Right renal cortex interstitium (tissue), 3 donors: ENCODE measurements at regions not wholly inside any gene's neighbourhood (a gene's known extent, or its start where the extent isn't known, plus 50 kb on each side); places are given as distances from the start of the nearest gene placed in this dataset.

ENCODE experiments used
- DNase-seq, 3 donors: peaks; one replicate each; pipeline ENCODE4 v3.0.0-alpha.2; 2013; ENCODE audit warnings: low read depth in 3 of 3, low spot score in 2 of 3

DNA sequence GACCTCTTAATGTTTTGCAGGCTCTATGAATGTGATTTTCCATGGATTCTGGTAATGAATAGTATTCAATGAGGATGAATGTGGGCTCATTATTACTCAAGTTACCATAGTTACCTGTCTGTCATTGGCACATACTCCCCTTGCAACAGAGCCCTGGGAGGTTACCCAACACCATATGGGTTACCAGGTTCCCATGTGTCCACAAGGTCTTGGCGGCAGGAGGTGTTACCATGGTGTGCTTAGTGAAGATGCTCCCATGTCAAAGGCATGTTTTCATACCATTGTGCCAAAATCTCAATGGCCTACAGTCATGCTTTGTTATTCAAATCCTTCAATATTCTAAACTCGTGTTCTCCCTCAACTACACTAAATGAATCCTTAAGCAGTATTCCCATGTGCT is 232.5 kb downstream of the HDGFL1 start:
- no peak for DNase-seq

GRCh38 chr6:22804620-22805261 is 235.4 kb downstream of the HDGFL1 start:
- DNase-seq, result no peak

DNA sequence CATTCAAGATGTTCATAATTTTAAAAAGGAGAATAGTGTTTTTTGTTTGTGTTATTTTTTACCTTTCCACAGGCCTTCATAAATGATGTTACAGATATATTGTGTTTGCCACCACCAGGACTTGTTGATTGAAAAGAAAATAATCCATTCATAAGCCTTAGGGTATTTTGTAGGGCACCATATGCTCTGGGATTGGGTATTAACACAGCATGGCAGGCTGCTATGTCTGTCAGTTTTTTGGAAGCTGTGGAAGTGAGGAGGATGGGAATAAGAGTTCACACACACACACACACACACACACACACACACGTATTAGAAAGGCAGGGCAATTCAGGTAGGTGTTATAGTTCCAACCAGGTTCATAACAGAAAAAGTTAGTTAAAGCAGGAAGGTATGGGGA is 237.9 kb downstream of the HDGFL1 start:
- DNase-seq, result no peak

DNA sequence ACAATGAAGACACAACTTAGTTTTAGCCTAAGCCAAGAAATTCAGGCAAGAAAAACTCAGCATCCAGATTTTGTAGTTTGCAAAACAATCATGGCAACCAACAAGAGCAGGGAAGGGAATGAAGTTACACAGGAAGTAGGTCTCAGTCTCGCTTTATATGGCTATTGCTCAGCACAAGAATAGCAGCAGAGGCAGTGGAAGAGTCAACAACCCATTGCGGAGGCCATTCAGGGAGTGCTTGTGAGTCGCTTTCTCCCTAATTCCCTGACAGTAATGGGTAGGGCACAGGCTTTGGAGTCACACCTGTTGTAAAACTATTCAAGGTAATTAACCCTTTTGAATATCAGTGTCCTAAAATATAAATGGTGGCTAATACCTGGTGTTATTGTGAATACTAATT is 238.5 kb downstream of the HDGFL1 start:
- no peak for DNase-seq

GRCh38 chr6:22808466-22808865 is 239.1 kb downstream of the HDGFL1 start:
- DNase-seq, result no peak

GRCh38 chr6:22809370-22809769 is 240.0 kb downstream of the HDGFL1 start:
- no peak for DNase-seq

- no peak for DNase-seq
Measured at GRCh38 chr6:22819209-22819608, 249.8 kb downstream of the HDGFL1 start.

GRCh38 chr6:22821664-22822320 is 252.4 kb downstream of the HDGFL1 start:
- DNase-seq, result no peak

GRCh38 chr6:22825210-22825609 is 255.8 kb downstream of the HDGFL1 start:
- no peak for DNase-seq

DNA sequence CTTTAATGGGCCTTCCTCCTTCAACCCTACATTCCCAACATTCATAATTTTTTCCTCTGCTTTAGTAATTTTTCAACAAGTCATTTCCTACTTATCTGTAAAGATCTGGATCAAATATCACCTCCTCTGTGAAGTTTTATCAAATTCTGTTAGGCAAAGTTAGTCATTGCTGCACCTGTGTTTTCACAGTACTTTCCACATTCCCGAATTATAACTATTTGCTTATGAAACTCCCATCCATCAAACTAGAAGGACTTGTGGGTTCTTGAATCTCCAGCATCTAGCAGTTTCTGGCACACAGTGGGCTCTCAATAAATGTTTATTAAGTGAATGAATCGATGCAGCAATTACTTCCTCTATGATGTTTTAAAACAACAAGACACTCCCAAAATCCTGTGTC is 257.6 kb downstream of the HDGFL1 start:
- no peak for DNase-seq

- DNase-seq, result no peak
Measured at GRCh38 chr6:22827760-22828159, 258.4 kb downstream of the HDGFL1 start.

DNA sequence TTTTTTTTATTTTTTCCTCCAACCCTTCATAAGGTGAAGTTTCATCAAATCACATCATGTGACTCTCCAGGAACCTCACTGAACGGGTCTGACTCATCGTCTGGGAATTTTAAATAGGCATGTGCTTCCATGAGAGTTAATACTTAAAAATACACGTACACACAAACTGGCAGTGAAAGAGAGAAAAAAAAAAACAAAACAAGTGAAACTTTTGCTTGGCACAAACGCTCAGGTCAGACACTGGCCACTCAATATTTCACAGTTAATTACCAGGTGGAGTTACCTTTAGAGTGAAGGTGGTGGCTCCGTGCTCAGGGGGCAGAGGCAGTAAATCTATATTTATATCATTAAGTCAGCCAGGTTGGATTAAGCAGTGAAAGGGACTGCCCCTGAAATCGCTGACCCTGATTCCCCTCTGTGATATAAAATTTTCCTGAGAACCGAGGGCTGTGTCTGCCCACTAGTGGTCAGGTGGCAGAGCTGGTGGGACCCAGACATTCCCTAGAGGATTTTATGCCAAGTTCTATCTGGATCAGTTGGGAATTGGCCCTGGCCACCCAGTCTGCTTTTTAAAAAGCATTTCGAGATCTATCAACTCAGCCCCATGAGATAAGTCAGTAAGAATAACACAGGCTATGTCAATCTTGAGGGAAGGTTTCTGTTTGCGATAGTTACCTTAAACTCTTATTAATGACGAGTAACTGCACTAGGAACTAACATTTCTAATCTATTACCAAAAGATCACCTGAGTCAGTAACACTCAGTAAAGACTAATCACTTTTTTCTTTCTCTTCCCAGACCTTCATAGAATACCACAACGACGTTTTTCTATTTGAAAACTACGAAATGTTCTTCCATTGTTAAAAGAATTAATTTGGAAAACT is 259.1 kb downstream of the HDGFL1 start:
- peak; percentile 43 to 77 (median 56) for DNase-seq

DNA sequence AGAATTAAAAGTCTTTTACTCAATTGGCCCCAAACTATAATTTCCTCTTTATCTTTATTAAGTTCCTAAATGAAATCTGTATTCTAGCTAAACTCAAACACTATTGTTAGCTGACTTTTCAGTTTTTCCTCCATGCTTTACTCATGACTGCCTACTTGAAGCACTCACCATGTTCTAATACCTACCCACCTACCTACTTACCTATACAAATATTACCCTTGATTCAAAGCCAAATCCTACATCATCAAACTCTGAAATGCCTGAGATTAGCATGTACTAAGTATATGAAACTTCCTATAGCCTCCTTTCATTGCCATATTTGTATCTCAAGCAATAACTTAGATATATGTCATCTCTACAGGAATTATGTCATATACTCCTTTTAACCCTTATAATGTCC is 259.7 kb downstream of the HDGFL1 start:
- DNase-seq, result no peak

- no peak for DNase-seq
Measured at GRCh38 chr6:22830463-22830862, 261.1 kb downstream of the HDGFL1 start.

- no peak for DNase-seq
Measured at GRCh38 chr6:22833191-22833590, 263.8 kb downstream of the HDGFL1 start.

DNA sequence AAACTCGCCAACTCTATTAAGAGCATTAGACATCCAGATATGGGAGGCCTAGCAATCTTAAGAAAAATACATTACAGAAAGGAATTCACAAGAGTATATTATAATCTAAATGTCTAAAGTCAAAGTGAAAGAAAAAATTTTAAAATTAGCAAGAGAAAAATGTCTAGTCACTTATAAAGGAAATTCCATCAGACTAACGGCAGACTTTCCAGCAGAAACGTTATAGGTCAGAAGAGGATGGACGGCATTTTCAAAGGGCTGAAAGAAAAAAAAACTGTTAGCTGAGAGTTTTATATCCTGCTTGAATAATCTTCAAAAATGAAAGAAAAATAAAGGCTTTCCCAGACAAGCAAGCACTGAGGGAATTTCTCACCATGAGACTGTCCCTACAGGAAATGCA is 269.0 kb downstream of the HDGFL1 start:
- no peak for DNase-seq

- DNase-seq, result no peak
Measured at GRCh38 chr6:22845467-22845866, 276.1 kb downstream of the HDGFL1 start.

- no peak for DNase-seq
Measured at GRCh38 chr6:22848121-22848520, 278.8 kb downstream of the HDGFL1 start.

GRCh38 chr6:22849921-22850320 is 280.6 kb downstream of the HDGFL1 start:
- no peak for DNase-seq

DNA sequence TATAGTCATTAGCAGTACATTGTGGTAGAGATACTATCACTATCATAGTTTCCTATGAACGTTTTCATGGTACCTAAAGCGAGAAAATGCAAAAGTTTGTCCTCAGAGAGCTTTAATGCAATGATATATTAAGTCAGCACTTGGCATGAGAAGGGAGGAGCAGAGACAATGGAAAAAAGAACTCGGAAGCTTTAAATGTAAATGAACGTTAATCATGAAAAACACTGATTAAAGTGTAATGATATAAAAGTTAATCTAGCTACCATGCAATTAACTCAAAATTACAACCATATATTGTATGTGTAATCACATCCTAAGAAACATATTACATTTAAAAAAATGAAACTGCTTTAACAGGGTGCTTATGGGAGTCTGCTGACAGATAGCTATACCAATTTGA is 282.7 kb downstream of the HDGFL1 start:
- no peak for DNase-seq

DNA sequence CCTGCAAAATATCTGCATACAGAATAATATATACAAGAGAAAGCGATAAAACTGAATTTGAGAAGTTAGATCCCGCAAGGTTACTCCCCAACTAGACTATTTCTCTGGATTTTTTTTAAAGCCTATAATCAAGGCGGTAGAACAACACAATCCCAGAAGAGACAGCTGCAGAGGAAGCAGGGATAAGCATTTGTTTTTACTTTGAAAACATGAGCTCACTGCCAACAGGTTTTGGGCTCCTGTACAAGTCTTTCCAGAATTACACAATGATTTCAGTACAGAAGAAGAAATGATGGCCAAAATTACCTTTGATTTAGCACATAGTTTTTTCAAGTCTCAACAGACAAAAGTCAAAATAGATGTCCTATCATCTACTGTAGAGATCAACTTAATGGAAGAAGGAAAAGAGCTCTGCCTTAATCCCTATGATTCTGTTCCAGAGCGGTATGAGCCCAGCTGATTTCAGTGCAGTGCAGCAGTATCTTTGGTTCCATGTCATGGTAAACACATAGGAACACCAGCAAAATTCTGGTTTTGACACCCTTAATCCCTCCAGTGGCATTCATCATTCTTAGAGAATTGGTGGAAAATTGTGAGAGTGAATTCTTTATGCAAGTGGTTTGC is 304.3 kb downstream of the HDGFL1 start:
- no peak for DNase-seq
